ENCODE measurements at regions not wholly inside any gene's neighbourhood (a gene's known extent, or its start where the extent isn't known, plus 50 kb on each side); places are given as distances from the start of the nearest gene placed in this dataset.

- TF ChIP-seq GABPA (IDR thresholded peaks at IDR 0.05; ENCODE audit: low read depth): no peak
- TF ChIP-seq MXI1 (IDR thresholded peaks at IDR 0.05; ENCODE audit: low read depth, low read length): no peak
- no peak for TF ChIP-seq CTCF (IDR thresholded peaks at IDR 0.05)
- TF ChIP-seq EZH2phosphoT487 (IDR thresholded peaks at IDR 0.05; ENCODE audit: borderline replicate concordance, low read depth): no peak
- no peak for TF ChIP-seq FOXM1 (IDR thresholded peaks at IDR 0.05; ENCODE audit: low read depth)
- no peak for TF ChIP-seq CHD2 (IDR thresholded peaks at IDR 0.05; ENCODE audit: low read length, partially characterized antibody)
Observed at GRCh38 chrX:85808217-85808616, 239.1 kb downstream of the CHM start.
